Eye (tissue), 1 donor: ENCODE measurements at regions not wholly inside any gene's neighbourhood (a gene's known extent, or its start where the extent isn't known, plus 50 kb on each side); places are given as distances from the start of the nearest gene placed in this dataset.
A peak's percentile ranks its signal among the peaks of the same experiment; 100 is the strongest.
"Not testable (repeated sequence)": the region's sequence is repeated elsewhere in the genome, so short reads cannot be mapped to it uniquely, and the experiment has no call there.

Source experiments
- DNase-seq: peaks from one replicate; pipeline ENCODE4 v3.0.0-alpha.2; 2015

DNA sequence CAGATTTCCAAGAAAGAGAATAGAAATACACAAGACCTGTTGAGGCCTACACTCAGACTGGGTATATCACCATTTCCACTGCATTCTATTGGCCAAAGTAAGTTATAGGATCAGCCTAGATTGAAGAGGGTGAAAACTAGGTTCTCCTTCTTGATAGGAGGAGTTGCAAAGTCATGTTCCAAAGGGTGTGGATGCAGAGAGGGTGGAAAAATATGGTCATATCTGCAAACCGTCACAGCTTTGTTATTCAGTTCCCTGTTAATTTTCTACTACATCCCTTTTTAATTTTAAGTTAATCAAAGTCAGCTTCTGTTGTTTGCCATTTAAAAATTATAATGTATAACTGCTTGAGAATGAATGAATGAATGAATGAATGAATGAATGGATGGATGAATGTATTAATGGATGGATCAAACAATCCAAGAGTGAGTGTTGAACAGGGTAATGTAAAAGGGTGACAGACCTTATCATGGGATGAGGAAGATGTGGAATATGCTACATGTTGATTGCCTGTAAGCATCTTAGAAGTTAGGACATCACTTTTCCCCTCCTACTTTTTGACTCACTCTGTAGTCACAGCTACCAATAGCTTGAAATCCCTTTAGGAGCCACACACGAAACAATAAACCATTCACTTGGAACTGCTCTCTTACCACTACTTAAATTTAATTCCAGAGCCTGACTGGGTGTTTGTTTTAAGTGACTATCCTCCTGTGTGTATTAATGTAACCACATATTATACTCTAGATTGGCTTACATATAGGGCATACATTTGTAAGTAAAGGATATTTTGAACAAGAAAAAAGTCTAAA lies 121.5 kb downstream of the CCDC34 start:
- no peak for DNase-seq

DNA sequence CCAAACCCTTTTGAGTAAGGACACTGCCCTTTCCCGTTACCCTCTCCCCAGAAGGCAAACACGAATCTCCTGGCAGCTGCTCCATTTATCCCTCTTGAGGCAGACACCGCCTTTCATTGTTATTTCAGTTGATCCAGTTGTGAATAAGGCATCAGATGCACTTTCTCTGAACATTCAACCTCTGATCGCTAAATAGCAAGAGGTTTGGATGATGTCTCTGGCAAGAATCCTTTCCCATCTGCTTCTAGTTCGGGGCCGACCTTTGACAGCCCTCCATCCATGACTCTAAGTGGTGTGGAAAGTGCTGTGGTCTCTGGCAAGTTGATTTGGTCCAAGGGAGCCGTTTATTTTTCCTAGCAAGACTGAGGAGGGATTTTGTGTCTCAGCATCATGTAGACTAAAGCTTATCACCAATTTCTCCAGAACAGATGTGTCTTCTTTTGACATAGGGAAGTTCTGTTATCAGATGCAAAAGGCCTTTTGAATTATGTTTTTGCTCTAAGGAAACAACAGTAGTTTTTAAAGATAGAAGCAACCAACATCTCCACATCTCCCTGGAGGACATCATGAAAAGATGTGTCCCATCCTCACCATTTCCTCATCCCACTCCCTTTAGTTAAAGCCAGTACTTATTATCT lies 123.6 kb downstream of the CCDC34 start:
- peak; percentile 36 for DNase-seq

DNA sequence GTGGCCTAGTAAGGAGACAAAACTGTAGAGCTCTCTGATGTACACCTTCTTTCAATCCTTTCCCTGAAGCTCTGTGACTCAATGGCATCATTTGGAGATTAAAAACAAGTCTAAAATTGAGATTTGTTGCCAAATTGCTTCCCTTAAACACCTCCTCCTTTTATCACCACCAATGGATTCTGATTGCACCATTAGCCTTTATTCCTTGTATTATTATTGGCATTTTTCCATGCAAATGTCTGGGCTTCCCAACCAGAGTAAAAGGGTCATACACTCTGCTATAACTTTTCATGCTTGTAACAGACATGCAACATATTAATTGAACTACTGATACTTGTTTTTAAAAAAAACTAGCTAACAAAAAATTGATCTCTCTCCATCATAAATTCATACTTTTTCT lies 124.2 kb downstream of the CCDC34 start:
- no peak for DNase-seq

DNA sequence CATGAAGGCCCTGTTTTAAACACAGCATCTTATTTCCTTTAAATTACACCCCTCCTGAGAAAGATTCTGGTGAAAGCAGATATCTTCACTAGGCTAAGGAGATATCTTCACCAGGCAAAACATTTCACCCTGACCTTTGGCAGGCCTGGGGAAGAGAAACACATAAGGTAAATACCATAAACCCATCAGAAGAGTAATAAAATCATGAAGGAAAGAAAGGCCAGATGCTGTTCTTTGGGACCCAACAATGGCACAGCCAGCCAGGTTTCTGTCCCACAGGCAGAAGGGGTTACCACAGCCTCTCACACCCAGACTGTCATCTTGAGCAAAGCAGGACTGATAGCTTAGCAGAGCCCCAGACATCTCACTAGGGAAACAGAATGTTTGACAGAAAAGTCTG lies 125.4 kb downstream of the CCDC34 start:
- DNase-seq, result no peak

DNA sequence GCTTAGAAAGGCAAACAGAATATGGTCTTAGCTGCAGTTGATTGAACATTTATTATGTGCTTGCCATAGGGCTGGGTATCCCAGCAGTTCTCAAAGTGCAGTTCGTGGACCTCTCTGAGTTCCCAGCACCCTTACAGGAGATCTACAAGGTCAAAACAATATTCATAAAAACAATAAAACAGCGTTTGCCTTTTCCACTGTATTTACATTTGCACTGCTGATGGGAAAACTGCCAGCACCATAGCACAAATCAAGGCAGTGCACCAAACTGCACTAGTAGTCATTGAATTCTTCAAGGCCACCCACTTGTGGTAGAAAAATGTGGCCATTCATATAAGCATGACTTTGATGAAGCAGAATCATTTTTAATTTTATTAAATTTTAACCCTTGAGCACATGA lies 128.1 kb downstream of the CCDC34 start:
- no peak for DNase-seq

DNA sequence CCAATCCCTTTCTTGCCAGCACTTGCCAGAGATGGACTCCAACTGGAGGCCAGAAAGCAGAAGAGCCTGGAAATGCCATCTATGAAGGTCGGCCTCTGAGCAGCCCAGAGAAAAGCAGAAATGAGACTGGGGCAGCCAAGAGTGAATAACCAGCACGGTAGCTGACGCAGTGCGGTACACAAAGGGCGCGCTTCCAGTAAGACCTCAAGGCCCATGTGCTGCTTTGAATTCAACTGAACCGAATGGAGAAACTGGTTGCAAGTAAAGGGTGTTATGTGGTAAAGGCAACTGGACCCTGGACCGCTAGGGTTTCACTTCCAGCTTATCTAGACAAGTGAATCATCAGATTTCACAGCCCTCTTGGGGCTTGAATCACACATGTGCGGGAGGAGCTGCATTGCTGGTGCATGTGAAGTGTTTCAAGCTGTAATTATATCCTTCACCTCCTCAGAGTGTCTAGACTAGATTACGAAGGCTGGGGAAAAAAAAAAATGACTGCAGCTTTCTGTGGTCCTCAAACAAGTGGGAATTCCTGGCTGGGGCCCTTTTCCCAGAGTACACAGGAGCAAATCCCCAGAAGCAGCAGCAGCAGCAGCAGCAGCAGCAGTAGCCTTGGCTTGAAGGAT lies 128.9 kb downstream of the CCDC34 start:
- DNase-seq, result peak; percentile 64

DNA sequence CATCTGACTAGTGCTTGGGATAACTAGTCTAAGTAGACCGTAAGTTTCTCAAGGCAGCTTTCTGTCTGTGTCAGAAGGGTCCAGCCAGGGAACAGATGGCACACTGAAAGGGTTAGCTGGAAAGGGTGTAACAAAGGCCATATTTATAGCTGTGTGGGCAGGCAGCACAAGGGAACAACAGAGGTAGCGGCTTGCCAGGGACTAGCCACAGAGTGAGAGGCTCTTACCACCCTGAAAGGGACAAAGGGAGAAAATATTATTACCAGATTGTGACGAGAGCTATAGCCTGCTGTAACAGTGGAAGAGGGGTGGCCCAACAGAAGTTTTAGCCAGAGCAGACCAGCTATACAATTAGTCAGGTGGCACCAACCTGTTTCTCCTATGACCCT lies 129.4 kb downstream of the CCDC34 start:
- DNase-seq, result peak; percentile 49

DNA sequence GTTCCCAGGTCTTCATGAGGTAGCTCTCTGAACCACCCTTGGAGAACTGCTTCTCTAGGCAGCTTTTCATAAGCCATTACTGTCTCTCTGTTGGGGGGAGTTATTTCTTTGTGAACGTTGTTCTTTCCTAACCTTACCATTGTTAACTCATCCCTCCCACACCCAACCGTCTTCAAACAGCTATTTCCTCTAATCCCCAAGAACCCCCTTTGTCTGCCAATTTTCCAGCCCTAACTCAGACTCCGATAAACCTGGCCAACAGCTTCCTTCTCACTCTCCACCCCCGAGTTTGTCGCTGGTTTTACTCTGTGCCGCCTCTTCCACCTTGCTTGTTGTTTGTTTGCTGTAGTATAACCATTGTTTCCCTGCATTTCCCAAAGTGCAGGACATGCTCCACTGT lies 131.5 kb downstream of the CCDC34 start:
- DNase-seq, result no peak

DNA sequence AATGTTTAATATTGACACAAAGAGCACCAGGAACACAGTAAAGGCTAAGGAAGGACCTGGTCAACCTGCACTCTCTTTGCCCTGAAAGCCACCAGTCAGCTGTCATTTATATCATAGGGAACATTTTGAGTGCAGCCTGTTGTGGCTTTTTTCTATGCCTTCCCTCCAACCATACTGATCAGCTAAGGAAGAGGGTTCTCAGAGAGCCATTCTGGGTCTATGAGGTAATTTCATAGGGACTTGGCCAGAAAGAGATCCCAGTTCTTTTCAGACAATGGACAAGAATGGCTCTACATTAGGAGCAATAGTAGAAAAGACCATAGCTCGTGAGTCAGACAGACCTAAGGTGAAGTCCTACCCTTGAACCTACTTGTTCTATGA lies 132.8 kb downstream of the CCDC34 start:
- DNase-seq, result no peak

DNA sequence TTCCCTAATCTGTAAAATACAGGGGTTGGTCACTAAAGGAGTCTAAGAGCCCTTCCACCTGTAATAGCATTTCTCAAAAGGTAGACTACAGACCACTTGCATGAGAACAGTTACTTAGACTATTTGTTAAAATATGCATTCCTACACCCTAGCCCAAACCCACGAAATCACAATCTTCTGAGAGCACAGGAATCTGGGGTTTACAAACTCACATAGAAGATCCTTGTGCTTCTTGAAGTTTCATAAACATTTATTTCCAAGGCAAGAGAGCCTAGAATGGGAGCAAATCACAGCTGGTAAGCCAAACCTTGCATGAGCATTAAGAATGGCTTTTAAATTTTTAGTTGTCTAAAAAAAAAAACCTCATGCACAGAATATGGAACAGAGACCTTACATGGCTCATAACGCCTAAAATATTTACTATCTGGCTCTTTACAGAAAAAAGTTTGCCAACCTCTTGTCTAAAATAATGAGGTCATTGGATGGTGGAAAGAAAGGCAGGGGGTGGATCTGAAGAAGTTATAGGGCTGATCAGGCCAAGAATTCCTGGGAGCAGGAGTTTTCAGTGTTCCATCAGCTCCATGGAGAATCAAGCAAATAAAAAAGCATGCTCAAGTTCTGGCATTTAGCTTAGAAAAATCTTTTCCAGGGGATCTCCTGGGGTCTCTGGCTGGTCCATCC lies 133.4 kb downstream of the CCDC34 start:
- no peak for DNase-seq

DNA sequence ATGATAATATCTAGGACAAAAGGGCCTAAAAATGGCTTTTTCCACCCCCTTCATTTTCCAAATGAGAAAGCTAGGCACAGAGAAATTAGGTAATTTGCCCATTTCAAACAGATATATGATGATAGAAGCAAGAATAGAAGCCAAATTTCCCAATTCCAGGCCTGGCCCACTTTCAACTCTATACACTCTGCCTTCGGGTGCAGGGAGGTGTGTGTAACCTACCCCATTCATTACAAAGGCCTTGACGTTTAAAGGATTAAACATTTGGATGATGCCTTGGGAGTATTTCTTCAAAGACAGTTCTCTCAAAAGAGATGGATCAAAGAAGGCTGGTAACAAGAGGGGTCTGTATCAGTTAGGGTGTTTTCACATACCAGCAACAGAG lies 134.1 kb downstream of the CCDC34 start:
- DNase-seq, result no peak

DNA sequence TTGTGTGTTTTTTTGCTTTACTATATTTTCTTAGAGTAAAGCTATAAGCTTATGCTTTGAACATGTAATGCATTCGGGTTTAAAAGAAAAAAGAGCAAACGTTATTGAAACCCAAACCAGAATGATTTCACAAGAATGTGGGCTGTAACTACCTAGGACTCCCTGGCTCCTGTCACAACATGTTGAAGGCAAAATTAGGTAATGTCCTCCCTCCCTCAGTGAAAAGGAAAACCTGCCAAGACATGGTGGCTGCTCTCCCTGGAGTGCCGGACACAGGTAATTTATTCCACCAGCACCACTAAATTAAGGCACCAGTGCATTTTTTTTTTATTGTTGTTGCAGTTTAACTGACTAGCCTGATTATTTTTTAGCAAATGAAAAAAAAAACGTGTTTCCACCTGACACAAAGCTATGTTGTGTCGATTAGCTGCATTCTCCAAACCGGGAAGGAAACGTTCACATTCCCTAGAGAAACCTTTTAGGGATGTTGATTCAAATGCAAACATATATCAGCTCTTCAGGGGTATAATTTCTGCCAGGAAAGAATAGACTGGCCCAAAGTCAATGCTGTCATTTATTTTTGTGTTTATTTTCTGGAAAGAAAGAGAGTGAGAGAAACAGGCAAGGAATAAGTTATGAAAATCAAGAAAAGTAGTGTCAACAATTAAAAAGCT lies 134.6 kb downstream of the CCDC34 start:
- no peak for DNase-seq

DNA sequence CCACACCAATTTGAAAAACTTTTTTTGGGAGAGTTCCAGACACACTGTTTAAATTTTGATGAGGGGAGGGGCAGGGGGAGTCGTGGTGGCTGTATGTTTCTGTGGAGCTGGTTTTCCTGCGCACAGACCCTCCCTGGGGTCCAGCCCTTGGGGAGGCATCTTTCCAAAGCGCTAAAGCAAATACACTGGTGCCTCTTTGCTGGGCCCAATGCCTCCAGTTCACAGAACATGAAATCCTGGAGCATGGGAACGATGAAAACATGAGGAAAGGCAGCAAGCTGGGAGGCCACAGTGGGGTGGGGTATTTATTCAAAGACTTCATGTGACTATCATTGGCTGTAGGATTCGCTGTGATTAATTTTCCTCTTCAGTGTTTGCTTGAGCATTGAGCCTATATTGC lies 135.3 kb downstream of the CCDC34 start:
- peak; percentile 61 for DNase-seq

DNA sequence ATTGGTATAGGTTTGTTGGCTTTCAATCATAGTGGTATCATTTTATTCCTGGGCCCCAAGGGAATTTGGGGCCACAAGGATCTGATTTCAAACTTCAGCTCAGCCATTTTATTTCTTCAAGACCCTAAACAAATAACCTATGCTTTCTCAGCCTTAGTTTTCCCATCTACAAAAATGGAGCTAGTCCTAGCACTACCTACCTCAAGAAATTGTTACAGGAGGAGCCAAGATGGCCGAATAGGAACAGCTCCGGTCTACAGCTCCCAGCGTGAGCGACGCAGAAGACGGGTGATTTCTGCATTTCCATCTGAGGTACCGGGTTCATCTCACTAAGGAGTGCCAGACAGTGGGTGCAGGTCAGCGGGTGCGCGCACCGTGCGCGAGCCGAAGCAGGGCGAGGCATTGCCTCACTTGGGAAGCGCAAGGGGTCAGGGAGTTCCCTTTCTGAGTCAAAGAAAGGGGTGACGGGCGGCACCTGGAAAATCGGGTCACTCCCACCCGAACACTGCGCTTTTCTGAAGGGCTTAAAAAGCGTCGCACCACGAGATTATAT lies 143.5 kb downstream of the CCDC34 start:
- DNase-seq, result not testable (repeated sequence)

DNA sequence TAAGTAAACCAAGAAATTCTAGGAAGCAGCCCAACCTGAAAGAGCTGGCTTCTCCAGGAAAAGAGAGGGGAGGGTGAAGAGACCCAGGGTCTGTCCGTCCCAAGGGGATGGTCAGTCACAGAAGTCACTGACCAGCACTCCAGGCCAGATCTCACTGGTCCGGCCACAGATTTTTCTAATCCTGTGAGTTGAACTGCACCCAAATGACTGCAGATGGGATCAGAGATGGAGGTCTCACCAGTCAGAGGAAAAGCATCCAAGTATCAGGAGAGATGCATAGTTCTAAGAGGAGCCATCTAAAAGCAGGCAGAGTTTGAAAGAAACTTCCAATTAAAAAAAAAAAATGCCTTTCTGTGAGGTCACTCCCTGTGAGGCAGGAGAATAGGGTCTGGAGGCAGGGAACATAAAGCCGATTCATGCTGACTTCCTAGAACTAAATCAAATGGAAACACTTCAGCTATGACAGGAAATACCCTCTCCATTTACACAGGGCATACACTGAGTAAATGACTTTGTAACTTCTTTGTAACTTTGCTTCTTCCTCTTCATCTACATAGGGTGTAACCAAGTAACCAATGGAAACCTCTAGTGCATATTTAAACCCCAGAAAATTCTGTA lies 144.5 kb downstream of the CCDC34 start:
- peak; percentile 50 for DNase-seq

DNA sequence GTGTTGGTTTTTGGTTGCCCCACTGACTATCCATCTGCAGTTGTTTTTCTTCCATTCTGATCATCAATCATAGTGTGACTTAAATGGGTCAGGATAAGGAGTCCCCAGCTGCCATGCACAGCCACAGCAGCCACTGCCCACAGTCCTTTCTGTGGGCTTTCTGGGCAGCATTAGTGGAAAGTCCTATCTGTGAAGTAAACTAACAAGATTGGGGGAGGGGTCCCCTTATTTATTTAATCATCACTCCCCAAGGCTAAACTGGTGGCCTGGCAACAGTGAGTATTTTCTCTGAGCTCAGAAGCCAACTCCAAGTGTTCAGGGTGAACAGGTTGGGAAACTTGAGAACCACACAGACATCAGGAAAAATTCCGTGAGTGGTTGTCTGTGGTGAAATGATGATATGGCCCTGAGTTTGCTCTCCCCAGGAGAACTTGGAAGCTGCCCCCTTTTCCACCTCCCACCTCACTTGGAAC lies 145.0 kb downstream of the CCDC34 start:
- DNase-seq, result no peak

DNA sequence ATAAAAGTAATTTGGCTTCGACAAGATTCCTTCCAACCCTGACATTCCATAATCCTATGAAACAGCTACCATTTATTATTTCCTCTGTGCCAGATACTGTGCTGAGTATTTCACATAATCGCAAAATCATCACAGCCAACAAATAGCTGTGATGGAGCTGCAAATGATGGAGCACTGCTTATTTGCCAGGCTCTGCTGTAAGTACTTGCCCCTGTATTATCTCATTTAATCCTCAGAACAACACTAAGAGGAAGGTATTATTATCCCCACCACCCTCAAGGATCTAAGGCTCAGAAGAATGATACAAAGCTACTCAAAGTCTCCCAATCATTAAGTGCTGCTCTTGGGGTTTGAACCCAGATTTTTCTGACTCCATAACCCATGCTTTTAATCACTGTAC lies 145.5 kb downstream of the CCDC34 start:
- DNase-seq, result no peak

DNA sequence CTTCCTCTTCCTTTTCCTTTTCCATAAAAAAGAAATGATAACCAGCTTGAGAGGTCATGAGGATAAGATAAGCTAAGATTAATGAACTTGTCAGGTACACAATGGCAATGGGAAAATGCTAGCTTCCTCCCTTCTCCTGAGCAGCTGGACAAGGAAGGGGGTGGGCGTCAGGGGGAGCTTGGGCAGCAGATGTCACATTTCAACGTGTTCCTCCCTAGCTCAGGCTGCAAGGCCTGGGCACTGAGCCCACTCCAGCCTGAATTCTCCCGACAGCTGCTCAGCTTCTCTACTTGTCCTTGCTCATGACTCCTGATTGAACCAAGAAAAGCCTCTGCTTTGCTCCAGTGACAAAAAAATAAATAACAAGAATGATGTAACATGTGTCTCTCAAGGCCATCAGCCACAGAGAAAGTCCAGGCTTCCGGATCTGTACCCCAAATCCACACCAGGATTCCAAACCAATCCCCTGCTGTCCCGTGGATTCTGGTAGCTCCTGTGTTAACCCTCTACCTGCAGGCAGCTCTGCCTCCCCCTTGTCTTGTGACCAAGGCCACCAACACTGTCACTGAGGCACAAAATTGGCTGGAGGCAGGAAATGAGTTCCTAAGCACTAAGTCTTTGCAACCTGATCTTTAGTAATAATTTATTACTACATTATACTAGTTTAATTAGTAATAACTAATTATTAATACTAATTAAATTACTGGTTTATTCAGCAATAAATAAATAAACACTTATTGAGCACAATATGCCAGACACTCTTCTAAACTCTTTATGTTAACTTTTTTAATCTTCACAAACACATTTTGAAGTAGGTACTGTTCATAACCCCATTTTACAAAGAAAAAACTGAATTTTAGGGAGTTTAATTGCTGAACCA lies 146.5 kb downstream of the CCDC34 start:
- DNase-seq, result peak; percentile 88

DNA sequence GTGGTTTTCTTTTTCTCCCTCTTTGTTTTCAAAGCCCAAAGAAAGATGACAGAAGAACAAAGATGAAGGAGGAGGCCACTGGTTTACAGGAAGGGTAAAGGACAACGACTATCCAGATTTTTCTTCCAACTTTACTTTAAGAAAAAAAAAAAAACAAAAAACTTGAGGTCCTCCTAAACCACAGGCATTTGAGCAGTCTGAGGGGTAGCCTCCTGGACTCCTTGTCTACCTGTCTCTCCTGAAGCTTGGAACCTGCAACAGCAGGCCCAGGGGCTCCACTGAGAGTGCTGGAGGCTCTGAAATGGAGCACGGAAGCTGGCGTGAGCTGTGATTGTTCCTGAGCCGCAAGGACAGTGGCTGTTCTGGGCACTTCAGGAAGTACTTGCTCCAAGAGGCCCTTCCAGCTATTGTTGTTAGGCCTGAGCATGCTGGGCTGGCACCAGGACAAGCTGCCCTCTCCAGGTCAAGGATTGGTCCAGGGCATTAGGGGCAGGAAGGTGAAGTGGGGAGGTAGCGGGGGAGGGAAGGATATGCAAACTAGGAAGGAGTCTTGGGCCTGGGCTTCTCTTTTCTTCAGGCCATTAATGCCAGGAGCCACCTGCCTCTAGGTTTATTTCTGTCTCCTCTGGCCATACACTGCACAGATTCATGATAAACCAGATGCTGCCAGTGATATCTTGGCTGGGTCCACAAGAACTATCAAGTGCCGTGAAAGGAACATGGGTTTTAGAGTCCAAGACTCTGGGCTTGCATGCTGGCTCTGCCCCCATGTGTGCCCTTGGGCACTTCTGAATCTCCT lies 147.3 kb downstream of the CCDC34 start:
- no peak for DNase-seq

DNA sequence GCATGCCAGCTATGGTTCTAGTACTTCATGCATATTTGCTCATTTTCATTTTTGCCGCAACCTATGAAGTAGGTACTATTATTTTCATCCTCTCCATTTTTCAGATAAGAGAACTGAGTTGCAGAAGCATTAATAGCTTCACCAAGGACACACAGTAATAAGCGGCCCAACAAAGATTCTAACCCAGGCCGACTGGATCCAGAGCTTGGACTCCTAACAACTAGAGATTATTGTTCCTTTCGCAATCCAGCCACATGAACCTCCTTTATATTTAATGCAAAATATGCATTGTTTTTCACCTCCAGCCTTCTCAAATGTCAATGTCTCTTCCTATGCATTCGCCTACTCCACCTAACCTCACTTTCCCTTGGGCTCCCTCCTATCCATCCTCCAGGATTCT lies 148.3 kb downstream of the CCDC34 start:
- no peak for DNase-seq
